PC-9 (cell line): ENCODE measurements at regions not wholly inside any gene's neighbourhood (a gene's known extent, or its start where the extent isn't known, plus 50 kb on each side); places are given as distances from the start of the nearest gene placed in this dataset.

Experiments
- BruUV-seq: library from RNA; stranded (reverse); fragments of 400-500 nt; replicated peaks from 2 replicates; lab custom pipeline; 2021; lab: Mats Ljungman, UMichigan
- CTCF ChIA-PET: fragments of 300-600 bp; sonication (Branson Sonifier 250); formaldehyde crosslinking; loops from one replicate; lab custom pipeline; 2022; ENCODE audit warnings: antibody characterized with exemption; lab: Charles Lee
- POLR2A ChIA-PET: fragments of 300-600 bp; sonication (Branson Sonifier 250); formaldehyde crosslinking; loops from one replicate; lab custom pipeline; 2022; ENCODE audit warnings: antibody characterized with exemption; ENCODE audit not compliant: unreplicated experiment; lab: Charles Lee
- DNase-seq, 2 experiments: peaks; one replicate each; pipeline versions ENCODE4 v3.0.0 to v3.0.0-alpha.2; 2015 to 2022; ENCODE audit warnings: mixed read lengths in 1 of 2
- H2AFZ ChIP-seq: fragments of 200-600 bp; sonication (generic); 2 replicates; pipeline ENCODE4 v1.8.1; 2017; ENCODE audit warnings: antibody characterized with exemption
- H3F3A ChIP-seq: fragments of 200-600 bp; sonication (generic); 2 replicates; pipeline ENCODE4 v1.8.1; 2017; ENCODE audit warnings: antibody characterized with exemption, mild to moderate bottlenecking, low read depth; ENCODE audit not compliant: insufficient read depth
- H3K27ac ChIP-seq: fragments of 200-600 bp; sonication (generic); 2 replicates; pipeline ENCODE4 v1.6.1; 2016; ENCODE audit warnings: mixed run types
- H3K27me3 ChIP-seq: fragments of 200-600 bp; sonication (generic); 2 replicates; pipeline ENCODE4 v1.6.1; 2016; ENCODE audit warnings: low read depth, mixed run types; ENCODE audit not compliant: insufficient read depth
- H3K36me3 ChIP-seq: fragments of 200-600 bp; sonication (generic); 2 replicates; pipeline ENCODE4 v1.6.1; 2016; ENCODE audit warnings: low read depth, mixed run types
- H3K4me1 ChIP-seq: fragments of 200-600 bp; sonication (generic); replicated peaks from 2 replicates; pipeline ENCODE4 v1.6.1; 2016; ENCODE audit warnings: mixed run types; ENCODE audit not compliant: insufficient read depth
- H3K4me2 ChIP-seq: fragments of 200-600 bp; sonication (generic); 2 replicates; pipeline ENCODE4 v1.6.1; 2017; ENCODE audit warnings: mixed run types
- H3K4me3 ChIP-seq: fragments of 200-600 bp; sonication (generic); 2 replicates; pipeline ENCODE4 v1.6.1; 2016; ENCODE audit warnings: mixed run types
- H3K79me2 ChIP-seq: fragments of 200-600 bp; sonication (generic); 2 replicates; pipeline ENCODE4 v1.6.1; 2017; ENCODE audit warnings: low read depth, mixed run types
- H3K9me2 ChIP-seq: fragments of 200-600 bp; sonication (generic); 2 replicates; pipeline ENCODE4 v1.8.1; 2017; ENCODE audit warnings: mild to moderate bottlenecking; ENCODE audit not compliant: insufficient read depth
- H3K9me3 ChIP-seq: fragments of 200-600 bp; sonication (generic); 2 replicates; pipeline ENCODE4 v1.8.1; 2016; ENCODE audit warnings: low read depth; ENCODE audit not compliant: insufficient read depth
- H4K20me1 ChIP-seq: fragments of 200-600 bp; sonication (generic); 2 replicates; pipeline ENCODE4 v1.8.1; 2017; ENCODE audit not compliant: insufficient read depth
- CTCF ChIP-seq: fragments of 200-600 bp; sonication (generic); conservative IDR thresholded peaks from 2 replicates; pipeline ENCODE4 v1.6.1; 2017; ENCODE audit warnings: mixed run types, antibody characterized with exemption, mild to moderate bottlenecking, moderate library complexity
- EZH2 ChIP-seq: fragments of 200-600 bp; sonication (generic); IDR thresholded peaks from 2 replicates; pipeline ENCODE4 v1.8.0; 2017; ENCODE audit warnings: antibody characterized with exemption, low read depth
- intact Hi-C: fragments of 100-400 bp; cut with micrococcal nuclease; formaldehyde crosslinking; loops from one replicate; pipeline ENCODE4 v1.10.0; 2022; ENCODE audit not compliant: unreplicated experiment

GRCh38 chr3:174697310-174697709, 161.8 kb upstream of the NAALADL2 start:
- Histone ChIP-seq H3K27ac (no peak overlapping the region), H3F3A (no peaks in the 10 kb centered on the region), H3K4me2 (no peak overlapping the region), H3K9me3 (0 out of 2 replicates have a peak, but pooled peaks cover 5% of the 10 kb centered on the region), H2AFZ (no peak overlapping the region), H3K4me1 (no peaks in the 10 kb centered on the region), H3K27me3 (no peaks in the 10 kb centered on the region), H4K20me1 (no peaks in the 10 kb centered on the region), H3K36me3 (no peaks in the 10 kb centered on the region), H3K9me2 (no peaks in the 10 kb centered on the region; the same call in 1 of the 2 replicates), H3K4me3 (no peak overlapping the region), H3K79me2 (no peaks in the 10 kb centered on the region)
- TF ChIP-seq EZH2 (no peak), CTCF (no peak)
- no TSS peak for BruUV-seq
- no peak for DNase-seq
- ChIA-PET CTCF (no interaction called here), POLR2A (no interaction called here)
- intact Hi-C loops: no loop called here

- ChIA-PET POLR2A (no interaction called here), CTCF (no interaction called here)
- Histone ChIP-seq H3K27ac (no peak overlapping the region), H4K20me1 (no peaks in the 10 kb centered on the region), H3F3A (no peaks in the 10 kb centered on the region), H3K9me3 (no peaks in the 10 kb centered on the region), H3K4me3 (no peak overlapping the region), H2AFZ (no peak overlapping the region; the same call in 1 of the 2 replicates), H3K79me2 (no peaks in the 10 kb centered on the region), H3K36me3 (no peaks in the 10 kb centered on the region), H3K27me3 (no peaks in the 10 kb centered on the region), H3K9me2 (no peaks in the 10 kb centered on the region), H3K4me2 (no peak overlapping the region), H3K4me1 (no peaks in the 10 kb centered on the region)
- no peak for DNase-seq
- no TSS peak for BruUV-seq
- intact Hi-C loops: no loop called here
- TF ChIP-seq EZH2: no peak
- TF ChIP-seq CTCF: no peak
Measured at GRCh38 chr3:174700736-174701135, 158.4 kb upstream of the NAALADL2 start.

DNA sequence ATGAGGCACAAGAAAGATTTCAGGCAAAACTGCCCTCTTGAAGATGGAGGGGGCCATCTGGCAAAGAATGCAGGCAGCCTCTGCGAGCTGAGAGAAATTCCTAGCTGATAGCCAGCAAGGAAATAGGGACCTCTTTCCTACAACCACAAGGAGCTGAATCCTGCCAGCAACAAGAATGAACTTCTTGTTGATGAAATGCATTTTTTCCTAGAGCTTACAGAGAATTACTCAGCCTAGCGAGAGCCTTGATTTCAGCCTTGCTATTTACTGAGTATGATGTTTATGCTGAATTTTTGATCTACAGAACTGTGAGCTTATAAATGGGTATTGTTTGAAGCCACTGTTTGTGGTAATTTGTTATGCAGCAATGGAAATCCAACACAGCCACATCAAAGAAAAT, 148.5 kb upstream of the NAALADL2 start:
- Histone ChIP-seq H3K4me1 (no peaks in the 10 kb centered on the region), H3K9me2 (no peaks in the 10 kb centered on the region), H3K4me2 (no peak overlapping the region), H3F3A (no peaks in the 10 kb centered on the region), H4K20me1 (no peaks in the 10 kb centered on the region), H3K36me3 (no peaks in the 10 kb centered on the region), H3K9me3 (no peaks in the 10 kb centered on the region), H2AFZ (peak overlapping the region; percentile 23; the same call in 1 of the 2 replicates), H3K27me3 (no peaks in the 10 kb centered on the region), H3K79me2 (no peaks in the 10 kb centered on the region), H3K4me3 (no peak overlapping the region), H3K27ac (no peak overlapping the region)
- no TSS peak for BruUV-seq
- no peak for TF ChIP-seq EZH2
- no peak for TF ChIP-seq CTCF
- ChIA-PET POLR2A (no interaction called here), CTCF (no interaction called here)
- DNase-seq: no peak
- intact Hi-C loops: no loop called here
